ENCODE measurements at regions not wholly inside any gene's neighbourhood (a gene's known extent, or its start where the extent isn't known, plus 50 kb on each side); places are given as distances from the start of the nearest gene placed in this dataset.

GRCh38 chr1:31485166-31485565 is 72.2 kb downstream of the SERINC2 start:
- TF ChIP-seq CTCF (IDR thresholded peaks at IDR 0.05) = no peak
- no peak for TF ChIP-seq POLR2AphosphoS5 (IDR thresholded peaks at IDR 0.05)
- TF ChIP-seq POLR2A (IDR thresholded peaks at IDR 0.05; ENCODE audit: low read depth) = no peak
- no peak for TF ChIP-seq EP300 (IDR thresholded peaks at IDR 0.05)
